Naive thymus-derived CD4-positive, alpha-beta T cell (primary cell): ENCODE measurements at regions not wholly inside any gene's neighbourhood (a gene's known extent, or its start where the extent isn't known, plus 50 kb on each side); places are given as distances from the start of the nearest gene placed in this dataset.

ENCODE experiments used
- ATAC-seq: fragments of 150-1000 bp; cut with Tn5 transposase; 2 replicates; pipeline ENCODE4 v1.10.0; 2021; ENCODE audit warnings: mild to moderate bottlenecking, moderate library complexity
- CTCF ChIA-PET: fragments of 350-600 bp; sonication (Branson Sonifier 250); formaldehyde crosslinking; loops from one replicate; lab custom pipeline; 2021; ENCODE audit warnings: antibody characterized with exemption; lab: Charles Lee
- POLR2A ChIA-PET: fragments of 350-600 bp; sonication (Branson Sonifier 250); formaldehyde crosslinking; loops from one replicate; lab custom pipeline; 2021; ENCODE audit warnings: antibody characterized with exemption, inconsistent platforms; lab: Charles Lee
- DNase-seq, 9 donors: peaks; one replicate each; pipeline versions ENCODE4 v3.0.0 to v3.0.0-alpha.2; 2020 to 2022; ENCODE audit warnings: mixed read lengths in 1 of 9
- H3K27ac ChIP-seq: one replicate; pipeline ENCODE4 v1.7.0; 2013; ENCODE audit warnings: mild to moderate bottlenecking, low read depth, low read length, moderate library complexity
- H3K27me3 ChIP-seq, 2 donors: one replicate each; pipeline ENCODE4 v1.7.0; 2013; ENCODE audit warnings: low read length in 2 of 2, mild to moderate bottlenecking in 2 of 2, moderate library complexity in 2 of 2; ENCODE audit not compliant: control insufficient read depth in 2 of 2, insufficient read depth in 2 of 2
- H3K36me3 ChIP-seq, 3 experiments: 1 replicate in 2 of 3; 2 replicates in 1 of 3; pipeline ENCODE4 v1.7.0; 2013; ENCODE audit warnings: low read length in 3 of 3, mild to moderate bottlenecking in 3 of 3, moderate library complexity in 1 of 3; ENCODE audit not compliant: insufficient read depth in 3 of 3, control insufficient read depth in 2 of 3
- H3K4me1 ChIP-seq, 2 donors: one replicate each; pipeline ENCODE4 v1.7.0; 2013; ENCODE audit warnings: low read length in 2 of 2, mild to moderate bottlenecking in 2 of 2, moderate library complexity in 1 of 2; ENCODE audit not compliant: control insufficient read depth in 2 of 2, insufficient read depth in 2 of 2
- H3K4me3 ChIP-seq: 2 replicates; pipeline ENCODE4 v1.7.0; 2013; ENCODE audit warnings: mild to moderate bottlenecking, low read length
- H3K9me3 ChIP-seq, 3 experiments: 1 replicate in 2 of 3; 2 replicates in 1 of 3; pipeline ENCODE4 v1.7.0; 2013; ENCODE audit warnings: low read length in 3 of 3; ENCODE audit not compliant: control insufficient read depth in 2 of 3
- H3K27ac Mint-ChIP-seq, 9 donors: one replicate each; pipeline ENCODE4 v1.8.0; 2020 to 2022; ENCODE audit warnings: mixed read lengths in 9 of 9, mild to moderate bottlenecking in 8 of 9, moderate library complexity in 5 of 9, inconsistent platforms in 2 of 9
- H3K27me3 Mint-ChIP-seq, 5 donors: one replicate each; pipeline ENCODE4 v1.8.0; 2021 to 2022; ENCODE audit warnings: mixed read lengths in 5 of 5, mild to moderate bottlenecking in 1 of 5
- H3K36me3 Mint-ChIP-seq, 5 donors: one replicate each; pipeline ENCODE4 v1.8.0; 2020 to 2022; ENCODE audit warnings: mixed read lengths in 5 of 5, mild to moderate bottlenecking in 3 of 5, inconsistent platforms in 1 of 5
- H3K4me1 Mint-ChIP-seq, 7 donors: one replicate each; pipeline ENCODE4 v1.8.0; 2020 to 2022; ENCODE audit warnings: mixed read lengths in 7 of 7, mild to moderate bottlenecking in 3 of 7, inconsistent platforms in 1 of 7
- H3K4me3 Mint-ChIP-seq, 10 donors: one replicate each; pipeline ENCODE4 v1.8.0; 2020 to 2022; ENCODE audit warnings: mild to moderate bottlenecking in 10 of 10, mixed read lengths in 10 of 10, moderate library complexity in 6 of 10, inconsistent platforms in 2 of 10
- H3K9me3 Mint-ChIP-seq, 11 donors: one replicate each; pipeline ENCODE4 v1.8.0; 2020 to 2022; ENCODE audit warnings: mixed read lengths in 11 of 11, mild to moderate bottlenecking in 4 of 11, inconsistent platforms in 1 of 11, moderate library complexity in 1 of 11
- intact Hi-C, 2 donors: fragments of 100-400 bp; cut with micrococcal nuclease; formaldehyde crosslinking; loops; one replicate each; pipeline ENCODE4 v1.15.1; 2023

DNA sequence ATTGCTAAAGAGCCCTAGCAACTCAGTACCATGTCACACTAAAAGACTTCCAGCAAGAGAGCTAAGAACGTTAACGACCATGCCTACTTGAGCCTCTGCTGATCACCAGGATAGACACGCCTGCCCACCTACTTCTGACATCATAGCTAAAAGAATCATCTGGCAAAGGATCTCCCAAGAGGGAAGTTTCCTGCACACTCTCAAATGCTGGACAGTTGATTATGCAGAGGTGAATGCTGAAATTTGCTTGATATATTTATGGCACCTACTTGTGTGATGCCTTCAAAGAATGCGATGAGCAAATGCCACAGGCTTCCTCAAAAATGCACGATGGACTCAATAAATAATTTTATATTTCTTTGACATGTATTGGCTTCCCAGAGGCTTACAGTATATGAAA, 113.6 kb downstream of the GALC start:
- CTCF ChIA-PET, result no interaction called here
- H3K4me1 Mint-ChIP-seq, result no peaks in the 10 kb centered on the region

DNA sequence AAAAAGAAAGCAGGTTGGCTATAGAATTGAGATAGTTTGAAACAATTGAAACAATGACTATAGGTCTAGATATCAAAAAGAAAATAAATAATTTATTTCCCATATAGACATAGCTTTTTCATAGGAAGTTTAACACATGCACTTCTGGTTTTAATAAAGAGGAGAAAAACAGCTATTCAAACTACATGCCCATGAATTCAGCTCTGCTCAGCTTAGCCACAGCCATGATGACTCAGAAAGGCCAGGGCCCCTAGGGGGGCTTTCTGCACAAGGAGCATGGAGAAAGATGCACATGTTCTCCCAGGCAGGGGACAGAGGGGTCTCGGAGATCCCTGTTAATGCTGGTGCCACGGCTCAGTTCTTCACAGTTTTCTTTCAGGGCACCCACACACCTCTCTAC, 114.0 kb downstream of the GALC start:
- Histone ChIP-seq H3K9me3 (no peaks in the 10 kb centered on the region), H3K27ac (no peak overlapping the region), H3K27me3 (peaks cover 0 to 4% of the 10 kb centered on the region in 2 donors), H3K36me3 (no peaks in the 10 kb centered on the region), H3K4me3 (no peak overlapping the region), H3K4me1 (no peaks in the 10 kb centered on the region)
- POLR2A ChIA-PET, result no interaction called here
- Mint-ChIP-seq H3K9me3 (peaks cover 0 to 5% (median 0%) of the 10 kb centered on the region in 11 donors), H3K4me3 (no peak overlapping the region), H3K27me3 (peaks cover 7 to 43% (median 33%) of the 10 kb centered on the region in 5 donors), H3K4me1 (no peaks in the 10 kb centered on the region), H3K27ac (no peak overlapping the region), H3K36me3 (no peaks in the 10 kb centered on the region)
- CTCF ChIA-PET, result no interaction called here
- DNase-seq (no peak), ATAC-seq (no peak)
- intact Hi-C loops, result no loop called here

More for the DNA sequence above, 113.6 kb downstream of the GALC start:
- Mint-ChIP-seq H3K36me3 (no peaks in the 10 kb centered on the region), H3K27me3 (peaks cover 7 to 40% (median 29%) of the 10 kb centered on the region in 5 donors), H3K4me3 (no peak overlapping the region), H3K9me3 (peaks cover 0 to 5% (median 0%) of the 10 kb centered on the region in 11 donors), H3K27ac (no peak overlapping the region)
- no peaks in the 10 kb centered on the region for H3K4me1 ChIP-seq
- DNase-seq, result no peak
- no peak overlapping the region for H3K27ac ChIP-seq
- intact Hi-C loops, result no loop called here
- peaks cover 0 to 4% of the 10 kb centered on the region in 2 donors for H3K27me3 ChIP-seq
- H3K9me3 ChIP-seq, result no peaks in the 10 kb centered on the region
- ATAC-seq, result no peak
- H3K36me3 ChIP-seq, result no peaks in the 10 kb centered on the region
- POLR2A ChIA-PET, result no interaction called here
- no peak overlapping the region for H3K4me3 ChIP-seq

DNA sequence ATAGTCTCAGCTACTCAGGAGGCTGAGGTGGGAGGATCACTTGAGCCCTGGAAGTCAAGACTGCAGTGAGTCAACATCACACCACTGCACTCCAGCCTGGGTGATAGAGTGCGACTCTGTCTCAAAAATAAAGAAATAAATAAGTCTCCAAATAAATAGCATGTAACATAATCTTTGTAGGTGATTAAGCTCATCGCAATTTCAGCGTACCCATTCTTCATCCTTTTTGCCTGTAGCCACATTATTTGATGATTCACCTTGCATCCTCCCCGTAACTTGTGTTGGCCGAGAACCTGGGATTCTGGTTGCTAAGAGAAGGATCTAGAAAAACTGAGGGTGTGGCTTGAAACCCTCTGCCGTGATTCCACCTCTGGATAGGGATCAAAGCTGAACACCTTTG, 115.1 kb downstream of the GALC start:
- no peak overlapping the region for H3K4me3 ChIP-seq
- ATAC-seq, result no peak
- CTCF ChIA-PET, result no interaction called here
- no peaks in the 10 kb centered on the region for H3K36me3 ChIP-seq
- POLR2A ChIA-PET, result no interaction called here
- no peaks in the 10 kb centered on the region for H3K9me3 ChIP-seq
- peaks cover 0 to 4% of the 10 kb centered on the region in 2 donors for H3K27me3 ChIP-seq
- Mint-ChIP-seq H3K27me3 (peaks cover 7 to 36% (median 32%) of the 10 kb centered on the region in 5 donors), H3K9me3 (peaks cover 0 to 5% (median 0%) of the 10 kb centered on the region in 11 donors), H3K36me3 (no peaks in the 10 kb centered on the region), H3K4me1 (no peaks in the 10 kb centered on the region), H3K27ac (no peak overlapping the region), H3K4me3 (no peak overlapping the region)
- DNase-seq, result no peak
- no peak overlapping the region for H3K27ac ChIP-seq
- intact Hi-C loops, result no loop called here
- H3K4me1 ChIP-seq, result no peaks in the 10 kb centered on the region

DNA sequence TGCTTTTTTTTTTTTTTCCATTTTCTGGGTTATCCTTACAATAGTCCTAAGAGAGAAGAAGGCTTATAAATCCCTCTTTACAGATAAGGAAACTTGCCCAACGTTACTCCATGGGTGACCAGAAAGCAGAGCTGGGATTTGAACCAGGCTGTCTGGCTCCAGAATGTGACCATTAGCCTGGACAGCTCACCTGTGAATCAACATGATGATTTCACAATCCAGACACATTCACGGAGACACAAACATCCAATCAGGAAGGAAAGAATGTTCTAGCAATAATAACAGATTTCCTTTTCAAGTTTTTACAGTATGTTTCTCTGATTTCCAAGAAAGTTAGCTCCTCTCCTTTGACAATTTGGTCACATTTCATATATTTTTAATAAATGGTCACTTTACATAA, 118.3 kb downstream of the GALC start:
- Histone ChIP-seq H3K27me3 (no peaks in the 10 kb centered on the region), H3K36me3 (no peaks in the 10 kb centered on the region), H3K27ac (no peak overlapping the region), H3K9me3 (no peaks in the 10 kb centered on the region), H3K4me3 (no peak overlapping the region), H3K4me1 (no peaks in the 10 kb centered on the region)
- Mint-ChIP-seq H3K4me3 (no peak overlapping the region), H3K4me1 (peaks cover 0 to 1% (median 0%) of the 10 kb centered on the region in 7 donors), H3K27me3 (peaks cover 2 to 42% (median 22%) of the 10 kb centered on the region in 5 donors), H3K36me3 (no peaks in the 10 kb centered on the region), H3K9me3 (peaks cover 0 to 5% (median 0%) of the 10 kb centered on the region in 11 donors), H3K27ac (no peak overlapping the region)
- ChIA-PET CTCF (no interaction called here), POLR2A (no interaction called here)
- intact Hi-C loops, result no loop called here
- no peak for ATAC-seq
- no peak for DNase-seq

DNA sequence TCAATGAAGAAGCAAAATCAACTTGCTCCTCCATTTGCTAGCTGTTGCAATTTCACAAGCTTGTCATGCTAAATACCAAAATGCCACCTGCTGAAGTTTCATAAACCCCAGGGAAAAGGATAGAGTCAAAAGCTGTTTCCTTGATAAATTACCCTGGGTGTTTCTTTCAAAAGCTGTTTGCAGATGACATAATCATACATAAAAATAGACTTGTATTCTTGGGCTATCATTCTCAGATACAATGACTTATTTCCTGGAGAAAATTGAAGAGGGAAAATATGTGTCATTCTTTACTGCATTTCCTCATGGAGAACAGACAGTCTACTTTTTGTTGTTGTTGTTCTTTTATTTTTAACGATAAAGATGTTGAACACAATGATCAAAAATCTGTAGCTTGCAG, 119.2 kb downstream of the GALC start:
- H3K27me3 Mint-ChIP-seq, result peaks cover 2 to 43% (median 20%) of the 10 kb centered on the region in 5 donors
- Histone ChIP-seq H3K27me3 (no peaks in the 10 kb centered on the region), H3K36me3 (no peaks in the 10 kb centered on the region), H3K4me1 (no peaks in the 10 kb centered on the region), H3K27ac (no peak overlapping the region), H3K9me3 (no peaks in the 10 kb centered on the region), H3K4me3 (no peak overlapping the region)
- no peak overlapping the region for H3K4me3 Mint-ChIP-seq
- ChIA-PET CTCF (no interaction called here), POLR2A (no interaction called here)
- DNase-seq, result no peak
- intact Hi-C loops, result no loop called here
- H3K36me3 Mint-ChIP-seq, result no peaks in the 10 kb centered on the region
- no peak for ATAC-seq
- peaks cover 0 to 1% (median 0%) of the 10 kb centered on the region in 7 donors for H3K4me1 Mint-ChIP-seq
- H3K9me3 Mint-ChIP-seq, result peaks cover 0 to 5% (median 0%) of the 10 kb centered on the region in 11 donors
- H3K27ac Mint-ChIP-seq, result no peak overlapping the region

DNA sequence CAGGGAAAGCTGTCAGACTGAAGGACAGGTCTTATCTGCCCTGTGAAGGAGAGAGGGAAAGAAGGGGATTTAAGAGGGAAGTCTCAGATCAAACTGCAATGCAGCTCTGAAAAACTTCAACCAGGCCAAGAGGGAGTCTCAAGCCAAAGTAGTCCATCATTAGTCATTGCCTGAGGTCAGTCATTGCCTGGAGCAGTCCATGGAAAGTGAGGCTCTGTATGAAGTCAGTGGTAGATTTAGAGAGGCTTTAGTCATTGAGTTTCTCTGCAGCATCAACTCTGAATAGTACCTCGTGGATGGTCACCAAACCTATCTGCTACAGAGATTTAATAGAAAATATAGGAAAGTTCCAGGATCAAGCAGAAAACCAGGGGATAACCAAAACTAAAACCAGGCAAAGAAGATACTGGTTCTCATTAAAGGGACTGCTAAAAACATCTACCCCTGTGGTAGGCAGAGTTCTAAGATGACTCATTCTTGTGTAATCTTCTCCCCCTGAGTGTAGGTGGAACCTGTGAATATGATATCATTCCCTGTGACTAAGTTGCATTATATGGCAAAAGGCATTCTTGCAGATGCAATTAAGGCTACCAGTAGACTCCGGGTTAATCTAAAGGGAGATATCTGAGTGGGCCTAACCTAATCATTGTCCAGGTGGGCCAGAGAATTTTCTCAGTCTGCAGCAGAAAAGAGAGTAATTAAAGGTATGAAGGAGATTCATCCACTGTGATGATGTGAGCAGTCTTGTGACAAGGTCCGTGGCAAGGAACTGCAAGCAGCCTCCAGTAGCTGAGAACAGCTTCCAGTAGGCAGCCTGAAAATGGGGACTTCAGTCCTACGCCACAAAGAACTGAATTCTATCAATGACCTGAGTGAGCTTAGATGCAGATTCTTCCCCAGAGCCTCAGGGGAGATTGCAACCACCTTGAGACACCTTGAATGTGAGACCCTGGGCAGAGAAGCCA, 123.1 kb downstream of the GALC start:
- Mint-ChIP-seq H3K27ac (no peak overlapping the region), H3K27me3 (peaks cover 2 to 48% (median 16%) of the 10 kb centered on the region in 5 donors), H3K4me1 (peaks cover 0 to 1% (median 0%) of the 10 kb centered on the region in 7 donors), H3K9me3 (peaks cover 0 to 5% (median 0%) of the 10 kb centered on the region in 11 donors), H3K36me3 (no peaks in the 10 kb centered on the region), H3K4me3 (no peak overlapping the region)
- ChIA-PET POLR2A (no interaction called here), CTCF (no interaction called here)
- H3K36me3 ChIP-seq, result no peaks in the 10 kb centered on the region
- no peak overlapping the region for H3K27ac ChIP-seq
- intact Hi-C loops, result no loop called here
- H3K27me3 ChIP-seq, result no peaks in the 10 kb centered on the region
- H3K4me3 ChIP-seq, result no peak overlapping the region
- DNase-seq, result no peak
- H3K4me1 ChIP-seq, result no peaks in the 10 kb centered on the region
- no peaks in the 10 kb centered on the region for H3K9me3 ChIP-seq
- no peak for ATAC-seq
